WTC11 (cell line): ENCODE measurements at regions not wholly inside any gene's neighbourhood (a gene's known extent, or its start where the extent isn't known, plus 50 kb on each side); places are given as distances from the start of the nearest gene placed in this dataset.

Experiments
- ATAC-seq: fragments of 200-7000 bp; cut with Tn5 transposase; 2 replicates; pipeline ENCODE4 v1.10.0; 2021; ENCODE audit warnings: mild to moderate bottlenecking, moderate library complexity
- CTCF ChIA-PET: fragments of 300-600 bp; sonication (Branson Sonifier 250); formaldehyde crosslinking; loops from one replicate; lab custom pipeline; 2021; ENCODE audit warnings: antibody characterized with exemption; lab: Charles Lee
- POLR2A ChIA-PET: fragments of 350-600 bp; sonication (Branson Sonifier 250); formaldehyde crosslinking; loops from one replicate; lab custom pipeline; 2021; ENCODE audit warnings: antibody characterized with exemption; lab: Charles Lee
- DNase-seq: peaks from one replicate; pipeline ENCODE4 v3.0.0; 2021; ENCODE audit warnings: low spot score
- H3K27ac Mint-ChIP-seq: 2 replicates; pipeline ENCODE4 v1.8.0; 2021; ENCODE audit warnings: mixed read lengths
- H3K27me3 Mint-ChIP-seq: 2 replicates; pipeline ENCODE4 v1.8.0; 2021; ENCODE audit warnings: low read depth, mild to moderate bottlenecking, moderate library complexity, mixed read lengths
- H3K36me3 Mint-ChIP-seq: 2 replicates; pipeline ENCODE4 v1.8.0; 2021; ENCODE audit warnings: mixed read lengths
- H3K4me1 Mint-ChIP-seq: 2 replicates; pipeline ENCODE4 v1.8.0; 2022; ENCODE audit warnings: mixed read lengths
- H3K4me3 Mint-ChIP-seq: 2 replicates; pipeline ENCODE4 v1.8.0; 2021; ENCODE audit warnings: mild to moderate bottlenecking, moderate library complexity, mixed read lengths
- H3K9me3 Mint-ChIP-seq: 2 replicates; pipeline ENCODE4 v1.8.0; 2021; ENCODE audit warnings: mixed read lengths
- AFF4 ChIP-seq: sonication (generic); formaldehyde crosslinking; IDR thresholded peaks from 2 replicates; pipeline ENCODE4 v1.8.1; 2023; ENCODE audit warnings: mild to moderate bottlenecking, missing genetic modification reagents, borderline replicate concordance
- ARID4B ChIP-seq: sonication (generic); formaldehyde crosslinking; IDR thresholded peaks from 2 replicates; pipeline ENCODE4 v1.8.0; 2023; ENCODE audit warnings: missing genetic modification reagents, mild to moderate bottlenecking, borderline replicate concordance
- ATF6 ChIP-seq: sonication (generic); formaldehyde crosslinking; IDR thresholded peaks from 2 replicates; pipeline ENCODE4 v1.8.1; 2023; ENCODE audit warnings: mild to moderate bottlenecking, missing genetic modification reagents
- CREM ChIP-seq: sonication (generic); formaldehyde crosslinking; IDR thresholded peaks from 2 replicates; pipeline ENCODE4 v1.8.1; 2022; ENCODE audit warnings: mild to moderate bottlenecking, missing genetic modification reagents, moderate library complexity
- EMX1 ChIP-seq: fragments of 250-450 bp; sonication (Bioruptor Pico); IDR thresholded peaks from 2 replicates; pipeline ENCODE4 v1.8.0; 2021; ENCODE audit warnings: mild to moderate bottlenecking
- GABPB1 ChIP-seq: sonication (generic); formaldehyde crosslinking; IDR thresholded peaks from 2 replicates; pipeline ENCODE4 v1.8.1; 2023; ENCODE audit warnings: mild to moderate bottlenecking, missing genetic modification reagents
- GTF2I ChIP-seq: fragments of 250-450 bp; sonication (Bioruptor Pico); conservative IDR thresholded peaks from 2 replicates; pipeline ENCODE4 v1.4.0; 2021; ENCODE audit warnings: mild to moderate bottlenecking
- IRF1 ChIP-seq: sonication (generic); formaldehyde crosslinking; IDR thresholded peaks from 2 replicates; pipeline ENCODE4 v1.8.0; 2023; ENCODE audit warnings: missing genetic modification reagents
- JAZF1 ChIP-seq: fragments of 250-450 bp; sonication (Bioruptor Pico); IDR thresholded peaks from 2 replicates; pipeline ENCODE4 v1.9.0; 2021; ENCODE audit warnings: moderate library complexity, mild to moderate bottlenecking, inconsistent platforms
- JUN ChIP-seq: sonication (generic); formaldehyde crosslinking; IDR thresholded peaks from 2 replicates; pipeline ENCODE4 v1.8.0; 2023; ENCODE audit warnings: mild to moderate bottlenecking, missing genetic modification reagents
- MLX ChIP-seq: sonication (generic); formaldehyde crosslinking; IDR thresholded peaks from 2 replicates; pipeline ENCODE4 v1.8.1; 2023; ENCODE audit warnings: mild to moderate bottlenecking, missing genetic modification reagents, moderate library complexity
- NFE2L1 ChIP-seq: sonication (generic); formaldehyde crosslinking; IDR thresholded peaks from 2 replicates; pipeline ENCODE4 v1.8.1; 2023; ENCODE audit warnings: missing genetic modification reagents
- NR2C2 ChIP-seq: sonication (generic); formaldehyde crosslinking; IDR thresholded peaks from 2 replicates; pipeline ENCODE4 v1.8.0; 2022; ENCODE audit warnings: mild to moderate bottlenecking, missing genetic modification reagents
- OVOL2 ChIP-seq: fragments of 250-450 bp; sonication (Bioruptor Pico); IDR thresholded peaks from 2 replicates; pipeline ENCODE4 v1.9.0; 2021; ENCODE audit warnings: mild to moderate bottlenecking, borderline replicate concordance
- RELA ChIP-seq: sonication (generic); formaldehyde crosslinking; IDR thresholded peaks from 2 replicates; pipeline ENCODE4 v1.8.1; 2022; ENCODE audit warnings: missing genetic modification reagents, mild to moderate bottlenecking, borderline replicate concordance
- ZNF121 ChIP-seq: sonication (generic); formaldehyde crosslinking; IDR thresholded peaks from 2 replicates; pipeline ENCODE4 v1.8.0; 2023; ENCODE audit warnings: missing genetic modification reagents
- ZNF232 ChIP-seq: sonication (generic); formaldehyde crosslinking; IDR thresholded peaks from 2 replicates; pipeline ENCODE4 v1.8.0; 2022; ENCODE audit warnings: mild to moderate bottlenecking, missing genetic modification reagents
- ZNF317 ChIP-seq: sonication (generic); formaldehyde crosslinking; IDR thresholded peaks from 2 replicates; pipeline ENCODE4 v1.8.1; 2023; ENCODE audit warnings: low read depth, mild to moderate bottlenecking, moderate library complexity, missing genetic modification reagents, borderline replicate concordance
- ZNF416 ChIP-seq: fragments of 250-450 bp; sonication (Bioruptor Pico); IDR thresholded peaks from 2 replicates; pipeline ENCODE4 v1.9.0; 2021; ENCODE audit warnings: mild to moderate bottlenecking, inconsistent platforms

GRCh38 chr2:45316576-45317338 lies 294.3 kb downstream of the SRBD1 start:
- POLR2A ChIA-PET: no interaction called here
- DNase-seq (no peak), ATAC-seq (no peak)
- Mint-ChIP-seq H3K9me3 (peaks cover 9% of the 10 kb centered on the region), H3K27me3 (no peaks in the 10 kb centered on the region; the same call in 1 of the 2 replicates), H3K36me3 (peaks cover 3% of the 10 kb centered on the region), H3K4me1 (peaks cover 10% of the 10 kb centered on the region), H3K27ac (no peak overlapping the region), H3K4me3 (no peak overlapping the region)
- CTCF ChIA-PET: interaction anchor here (1.5 kb wide), 1 partner anchor 15 kb away, joined by 3 read pairs; no protein-coding TSS in a partner anchor
- TF ChIP-seq JAZF1 (CRISPR knock-in tag) (no peak), GTF2I (no peak), JUN (CRISPR knock-in tag) (no peak), ARID4B (CRISPR knock-in tag) (no peak), CREM (no peak), AFF4 (CRISPR knock-in tag) (no peak), ZNF317 (no peak), NFE2L1 (CRISPR knock-in tag) (no peak)

- TF ChIP-seq GABPB1 (CRISPR knock-in tag) (no peak), IRF1 (CRISPR knock-in tag) (no peak), RELA (CRISPR knock-in tag) (no peak), NR2C2 (CRISPR knock-in tag) (no peak), ATF6 (CRISPR knock-in tag) (no peak), OVOL2 (CRISPR knock-in tag) (no peak), EMX1 (no peak), MLX (CRISPR knock-in tag) (no peak), NFE2L1 (CRISPR knock-in tag) (no peak), ZNF232 (CRISPR knock-in tag) (no peak), ZNF416 (no peak), ZNF121 (no peak)
- peaks cover 10% of the 10 kb centered on the region for H3K4me1 Mint-ChIP-seq
- peaks cover 18% of the 10 kb centered on the region for H3K9me3 Mint-ChIP-seq
- no peak for ATAC-seq
- no peak overlapping the region for H3K27ac Mint-ChIP-seq
- ChIA-PET CTCF (interaction anchor here (1.5 kb wide), 1 partner anchor 16 kb away, joined by 3 read pairs; no protein-coding TSS in a partner anchor), POLR2A (no interaction called here)
- H3K4me3 Mint-ChIP-seq: no peak overlapping the region
- no peak for DNase-seq
- H3K36me3 Mint-ChIP-seq: peaks cover 6% of the 10 kb centered on the region
- H3K27me3 Mint-ChIP-seq: no peaks in the 10 kb centered on the region; the same call in 1 of the 2 replicates
Measured at GRCh38 chr2:45315861-45316260, 295.2 kb downstream of the SRBD1 start.
